GM19351 (cell line): ENCODE measurements at regions not wholly inside any gene's neighbourhood (a gene's known extent, or its start where the extent isn't known, plus 50 kb on each side); places are given as distances from the start of the nearest gene placed in this dataset.

Source experiments
- ATAC-seq: cut with Tn5 transposase; IDR thresholded peaks from one replicate; pipeline ENCODE4 v1.9.1; 2021; ENCODE audit warnings: mild to moderate bottlenecking, moderate library complexity; ENCODE audit not compliant: unreplicated experiment

DNA sequence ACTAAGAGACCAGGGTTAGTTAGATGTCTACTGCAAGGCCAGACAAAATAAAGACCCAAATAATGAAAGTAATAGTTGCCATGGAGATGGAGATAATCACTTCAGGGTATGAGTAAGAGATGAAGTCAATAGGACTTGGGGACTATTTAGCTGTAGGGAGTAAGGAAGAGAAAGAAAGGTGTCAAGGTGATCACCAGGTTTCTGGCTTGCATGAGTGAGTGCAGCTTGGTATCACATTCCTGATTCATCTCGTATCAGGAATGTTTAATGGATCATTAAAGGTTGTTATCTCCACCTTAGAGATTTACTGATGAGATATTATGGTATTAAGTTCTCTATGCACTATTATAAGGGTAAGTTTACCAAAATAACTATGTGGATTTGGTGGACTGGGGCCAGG is 357.4 kb upstream of the ATP11B start:
- no peak for ATAC-seq

GRCh38 chr3:182436547-182436946 is 356.8 kb upstream of the ATP11B start:
- no peak for ATAC-seq

DNA sequence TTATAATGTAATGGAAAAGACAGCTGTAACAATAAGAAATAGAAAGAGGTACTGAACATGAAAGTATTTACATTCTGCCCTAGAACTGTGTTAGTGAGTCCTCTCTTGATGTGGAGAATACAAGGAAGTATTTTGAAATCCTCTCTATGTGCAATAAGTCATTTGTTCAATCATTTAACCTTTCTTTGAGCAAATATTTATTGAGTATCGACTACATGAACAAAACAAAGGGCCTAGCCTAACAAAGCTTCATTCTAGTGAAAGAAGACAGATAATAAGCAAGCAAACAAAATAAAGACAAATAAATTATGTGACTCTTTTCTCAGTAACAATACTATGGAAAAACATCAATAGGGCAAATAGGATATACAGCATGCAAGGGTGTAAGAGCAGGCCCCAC is 354.9 kb upstream of the ATP11B start:
- no peak for ATAC-seq

DNA sequence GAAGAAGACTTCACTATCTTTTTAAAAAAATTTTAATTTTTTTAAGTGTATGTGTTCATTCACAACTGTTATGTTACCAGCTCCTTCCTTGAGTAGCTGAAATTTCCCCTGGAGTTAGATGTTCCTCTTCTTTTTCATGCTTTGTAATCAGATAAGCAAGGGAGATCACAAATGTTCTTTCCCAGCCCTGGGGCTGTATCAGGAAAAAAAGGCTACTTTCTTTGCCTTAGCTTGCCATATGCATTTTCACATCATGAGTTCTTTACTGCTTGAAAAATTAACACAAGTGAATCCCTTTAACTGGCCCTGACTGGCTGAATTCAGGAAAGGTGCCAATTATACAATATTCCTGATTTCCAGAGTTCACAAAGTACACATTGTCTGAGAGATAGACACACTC is 353.2 kb upstream of the ATP11B start:
- no peak for ATAC-seq

DNA sequence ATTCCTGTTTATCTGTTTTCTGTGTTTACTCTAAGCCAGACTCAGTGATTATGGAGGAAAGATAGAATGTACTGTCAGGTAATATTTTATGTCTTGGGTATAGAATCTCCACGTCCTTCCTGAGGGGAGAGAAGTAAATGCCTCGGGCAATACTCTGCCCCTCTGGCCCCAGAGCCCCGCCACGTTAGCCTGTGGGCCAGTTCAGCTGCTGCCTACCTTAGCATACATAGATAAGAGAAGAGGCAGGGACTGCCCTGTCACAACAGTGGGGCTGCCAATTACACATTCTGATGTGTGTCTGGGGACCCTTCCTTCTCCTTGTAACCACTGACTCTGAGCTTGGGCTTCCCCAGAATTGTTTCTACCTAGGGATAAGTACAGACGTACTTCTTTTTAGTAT is 347.7 kb upstream of the ATP11B start:
- ATAC-seq: no peak

DNA sequence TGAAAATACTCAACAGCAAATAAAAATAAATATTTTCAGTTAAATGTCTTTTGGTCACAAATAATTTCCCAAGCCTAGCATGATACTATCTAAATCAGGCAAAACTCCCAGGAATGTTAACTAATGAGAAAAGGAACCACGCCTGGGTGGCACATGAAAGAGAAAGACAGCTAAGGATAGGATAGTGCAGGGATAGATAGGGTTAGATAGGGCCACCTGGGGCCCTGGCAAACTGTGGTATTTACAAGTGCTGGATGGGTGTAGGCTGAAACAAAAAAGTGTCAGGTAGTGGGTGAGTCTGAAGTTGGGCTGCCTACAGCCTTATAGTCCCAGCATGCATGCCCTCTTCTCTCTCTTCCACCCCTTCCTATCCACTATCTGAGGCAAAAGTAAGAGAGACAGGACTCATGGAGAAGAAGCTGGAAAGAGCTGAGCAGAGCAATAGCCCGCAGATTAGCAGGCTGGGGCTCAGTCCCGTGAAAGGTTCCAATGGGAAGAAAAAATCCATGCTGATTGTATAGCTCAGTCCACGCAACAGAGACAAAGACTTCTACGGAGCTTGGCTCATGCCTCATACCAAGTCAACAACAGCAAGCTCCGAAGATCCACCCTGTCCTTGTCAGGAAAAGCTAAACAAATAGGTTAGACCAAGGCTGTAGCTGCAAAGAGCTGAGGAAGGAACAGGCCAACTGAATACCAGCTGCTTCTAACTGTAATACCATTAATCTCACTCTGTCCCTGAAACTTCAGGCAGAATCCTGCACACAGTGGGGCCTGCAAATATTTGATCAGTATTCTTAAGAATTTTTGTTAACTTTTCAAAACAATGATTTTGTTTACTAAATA is 342.1 kb upstream of the ATP11B start:
- ATAC-seq: no peak

DNA sequence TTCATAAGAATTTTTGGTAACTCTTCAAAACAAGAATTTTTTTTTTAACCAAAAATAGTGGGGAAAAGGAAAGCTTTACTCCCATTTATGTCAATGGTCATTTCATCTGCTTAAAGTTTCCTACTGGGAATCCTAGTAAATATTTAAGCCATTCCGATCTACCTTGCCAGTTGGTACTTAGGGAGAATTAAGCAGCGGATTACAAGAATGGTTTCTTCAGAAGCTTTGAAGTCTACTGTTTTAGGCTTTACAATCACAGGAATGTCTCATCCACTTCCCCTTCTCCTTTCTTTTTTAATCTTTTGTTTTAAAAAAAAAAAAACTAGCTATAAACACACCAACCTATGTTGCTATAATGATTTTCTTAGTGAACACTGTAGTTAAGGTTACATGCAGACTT is 341.4 kb upstream of the ATP11B start:
- ATAC-seq: no peak

- ATAC-seq: no peak
Measured at GRCh38 chr3:182455011-182455410, 338.3 kb upstream of the ATP11B start.

DNA sequence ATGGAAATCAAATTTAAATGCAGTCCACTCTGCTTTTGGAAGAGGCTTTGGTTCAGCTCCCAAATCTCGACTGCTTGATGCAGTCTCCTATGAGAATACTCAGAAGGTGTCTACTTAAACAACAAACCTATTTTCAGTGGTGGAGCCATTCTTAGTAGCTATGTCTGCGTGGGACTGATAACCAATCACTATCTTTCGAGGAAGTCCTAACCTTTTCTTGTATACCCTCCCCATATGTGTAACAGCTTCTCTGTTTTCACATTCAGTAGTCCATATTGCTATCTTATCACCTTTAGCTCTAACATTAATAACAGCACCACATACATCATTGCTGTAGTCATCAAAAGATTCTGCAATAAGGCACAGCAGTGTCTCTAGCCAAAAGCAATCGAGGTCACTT is 333.0 kb upstream of the ATP11B start:
- ATAC-seq: no peak

DNA sequence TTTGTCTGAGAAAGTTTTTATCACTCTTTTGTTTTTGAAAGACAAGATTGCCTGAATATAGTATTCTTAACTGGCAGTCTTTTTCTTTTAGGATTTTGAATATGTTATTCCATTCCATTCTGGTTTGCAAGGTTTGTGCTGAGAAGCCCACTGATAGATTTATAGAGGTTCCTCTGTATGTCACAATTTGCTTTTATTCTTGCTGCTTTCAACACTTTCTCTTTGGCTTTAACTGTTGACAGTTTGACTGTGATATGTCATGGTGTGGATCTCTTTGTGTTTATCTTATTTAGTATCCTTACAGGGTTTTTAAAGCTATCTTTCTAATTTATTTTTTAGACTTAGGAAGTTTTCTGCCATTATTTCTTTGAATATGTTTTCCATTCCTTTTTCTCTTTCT is 331.2 kb upstream of the ATP11B start:
- ATAC-seq: no peak

DNA sequence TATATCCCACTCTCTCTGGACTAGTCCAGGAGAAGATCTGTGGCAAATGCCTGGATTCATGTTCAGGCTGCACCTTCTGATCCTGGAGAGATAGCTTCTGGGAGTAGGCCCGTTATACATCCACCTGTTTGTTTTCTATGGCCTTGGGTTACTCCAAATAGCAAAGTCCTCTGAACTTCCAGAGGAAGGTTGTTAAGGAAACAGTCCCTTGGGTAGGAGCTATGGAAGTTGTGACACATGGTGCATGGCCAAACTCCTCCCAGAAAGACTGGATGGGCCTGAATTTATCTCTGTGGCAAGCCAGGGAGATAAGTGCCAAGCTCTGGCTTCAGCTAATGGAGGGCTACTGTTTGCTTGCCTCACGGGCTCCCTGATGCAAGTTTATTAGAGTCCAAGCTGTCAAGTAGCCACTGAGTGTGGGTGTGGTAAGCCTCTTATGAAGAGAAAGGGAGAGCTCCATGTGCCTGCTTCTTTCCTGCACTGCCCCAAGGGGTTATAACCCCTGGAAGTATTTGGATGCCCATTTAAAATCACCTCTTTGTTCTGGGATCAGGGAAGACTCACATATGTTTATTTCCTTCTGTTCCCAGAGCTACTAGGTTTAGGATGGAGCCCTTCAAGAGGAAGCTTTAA is 328.7 kb upstream of the ATP11B start:
- no peak for ATAC-seq

DNA sequence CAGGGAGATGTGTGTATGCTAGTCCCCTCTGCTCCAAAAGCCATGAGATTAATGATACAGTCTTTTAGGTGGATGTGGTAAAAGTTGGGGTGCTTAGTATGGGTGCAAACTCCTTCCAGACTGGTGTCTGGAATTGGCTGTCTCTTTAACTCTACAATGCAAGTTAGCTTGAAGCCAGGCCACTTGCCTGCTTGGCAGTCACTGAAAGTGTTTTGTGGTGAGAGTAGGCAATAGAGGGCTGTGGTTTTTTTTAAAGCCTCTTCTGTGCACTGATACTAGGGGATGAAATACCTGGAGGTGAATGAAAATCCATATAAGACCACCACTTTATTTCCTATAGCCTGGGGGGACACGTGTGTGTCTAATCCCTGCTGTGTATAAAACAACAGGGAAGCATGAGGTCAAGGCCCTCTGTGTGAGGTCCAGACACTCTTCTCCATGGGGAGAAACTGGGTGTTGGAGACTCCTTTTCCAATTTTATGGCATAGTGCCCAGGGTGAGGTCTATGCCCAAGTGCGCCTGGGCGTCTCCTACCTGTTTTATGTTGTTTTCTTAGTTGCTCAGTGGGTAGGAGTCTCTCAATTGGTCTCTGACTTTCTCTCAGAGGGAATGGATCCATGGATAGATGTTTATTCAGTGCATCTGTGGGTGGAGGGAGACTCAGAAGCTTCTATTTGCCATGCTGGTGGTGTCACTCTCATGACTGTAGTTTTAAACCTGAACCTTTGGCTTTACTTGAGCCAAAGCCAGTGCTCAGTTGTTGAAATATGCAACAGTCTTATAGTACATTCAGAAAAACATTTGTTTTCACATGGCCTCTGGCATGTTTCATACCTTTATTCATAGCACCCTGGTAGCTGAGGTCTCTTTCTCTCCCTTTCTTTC is 327.8 kb upstream of the ATP11B start:
- no peak for ATAC-seq

DNA sequence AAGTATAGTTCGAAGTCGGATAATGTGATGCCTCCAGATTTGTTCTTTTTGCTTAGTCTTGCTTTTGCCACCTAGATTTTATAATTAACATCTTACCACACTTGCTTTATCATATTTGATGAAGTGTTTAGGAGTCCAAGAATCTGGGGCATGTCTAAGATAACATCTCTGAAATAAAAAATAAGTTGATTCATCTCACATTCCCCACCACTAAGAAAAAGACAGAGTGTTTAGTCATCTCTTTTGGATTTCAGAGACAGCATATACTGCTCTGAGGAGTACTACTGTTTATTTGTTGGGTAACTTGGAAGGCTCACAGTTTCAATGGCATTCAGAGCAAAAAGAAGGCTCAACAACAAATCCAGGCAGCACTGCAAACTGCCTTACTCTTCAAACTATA is 324.2 kb upstream of the ATP11B start:
- no peak for ATAC-seq

DNA sequence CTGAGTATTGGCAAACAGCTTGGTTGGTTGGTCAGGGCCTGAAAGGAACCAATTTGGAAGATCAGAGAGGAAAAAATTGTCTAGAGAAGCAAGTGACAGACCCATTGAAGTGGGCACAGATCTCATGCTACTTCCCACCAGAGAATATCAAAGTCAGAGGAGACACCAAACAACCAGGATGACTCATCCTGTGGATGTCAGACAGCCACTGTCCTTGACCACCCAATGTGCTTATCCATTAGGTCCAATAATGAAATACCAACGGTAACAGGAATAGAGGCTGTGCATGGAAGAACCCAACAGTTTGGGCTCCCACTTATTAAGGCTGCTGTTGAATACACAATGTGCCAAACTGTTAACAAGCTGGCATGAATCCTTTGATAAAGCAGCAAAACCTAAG is 323.1 kb upstream of the ATP11B start:
- ATAC-seq: no peak

DNA sequence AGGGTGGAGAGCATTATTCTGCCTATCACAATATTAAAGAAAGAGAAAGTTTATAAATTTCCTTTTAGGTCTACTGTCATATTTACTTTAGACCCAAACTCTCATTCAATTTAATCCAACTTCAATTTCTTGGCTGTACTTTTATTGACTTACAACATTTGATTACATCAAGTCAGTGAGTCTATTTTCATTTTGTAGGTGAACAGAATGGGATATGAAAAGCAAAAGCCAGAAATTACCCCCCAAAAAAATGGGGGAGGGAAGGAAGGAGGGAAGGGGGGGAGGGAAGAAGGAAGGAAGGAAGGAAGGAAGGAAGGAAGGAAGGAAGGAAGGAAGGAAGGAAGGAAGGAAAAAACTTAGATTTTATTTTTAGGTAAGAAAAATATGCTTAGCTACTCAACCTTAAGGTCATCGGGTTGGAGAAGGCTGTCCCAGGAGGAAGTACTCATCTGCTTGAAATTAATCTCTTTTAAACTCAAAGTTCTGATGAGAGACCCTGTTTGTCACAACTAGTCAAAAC is 320.1 kb upstream of the ATP11B start:
- no peak for ATAC-seq

- ATAC-seq: no peak
Measured at GRCh38 chr3:182478369-182478768, 314.9 kb upstream of the ATP11B start.

GRCh38 chr3:182479419-182480336 is 313.6 kb upstream of the ATP11B start:
- ATAC-seq: no peak

DNA sequence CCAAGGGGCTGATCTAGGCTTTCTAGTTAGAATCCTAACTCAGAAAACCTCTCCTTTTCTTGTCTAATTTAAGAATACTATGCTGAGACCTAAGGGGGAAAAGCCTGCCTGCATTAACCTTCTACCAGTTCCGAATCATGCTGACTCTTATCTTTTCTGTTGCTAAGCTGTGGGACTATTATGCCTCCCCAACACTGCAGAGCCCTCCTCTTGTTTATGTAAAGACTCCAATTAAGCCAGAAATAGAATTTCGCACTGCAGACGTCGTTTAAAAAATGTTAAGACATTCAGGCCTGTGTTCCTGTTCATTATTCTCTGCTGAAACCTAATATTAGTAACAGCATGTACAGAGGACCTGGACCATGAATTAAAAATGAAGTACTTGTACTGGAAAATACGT is 310.6 kb upstream of the ATP11B start:
- ATAC-seq: no peak

DNA sequence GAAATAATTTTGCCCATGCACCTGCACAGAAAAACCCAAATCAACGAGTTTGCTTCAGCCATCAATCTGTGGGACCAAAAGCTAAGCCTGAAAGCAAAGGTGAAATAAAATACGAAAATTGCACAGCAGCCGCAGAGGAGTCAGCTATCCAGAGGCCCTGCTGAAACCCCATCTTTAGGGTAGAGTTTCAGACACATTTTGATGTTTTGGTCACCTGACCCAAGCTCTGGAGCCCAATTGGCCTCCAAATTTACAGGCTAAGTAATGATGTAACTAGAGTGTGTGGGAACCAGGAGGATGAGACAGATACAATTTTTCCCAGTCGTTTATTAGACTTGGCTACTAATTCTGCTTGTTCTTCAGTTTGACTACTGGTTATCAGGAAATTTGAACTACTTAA is 308.6 kb upstream of the ATP11B start:
- no peak for ATAC-seq

- ATAC-seq: no peak
Measured at GRCh38 chr3:182485301-182485700, 308.0 kb upstream of the ATP11B start.
